HG02885 (cell line): ENCODE measurements at regions not wholly inside any gene's neighbourhood (a gene's known extent, or its start where the extent isn't known, plus 50 kb on each side); places are given as distances from the start of the nearest gene placed in this dataset.
"Not testable (repeated sequence)": the region's sequence is repeated elsewhere in the genome, so short reads cannot be mapped to it uniquely, and the experiment has no call there.

ENCODE experiments used
- ATAC-seq: cut with Tn5 transposase; IDR thresholded peaks from one replicate; pipeline ENCODE4 v1.9.1; 2021; ENCODE audit warnings: mild to moderate bottlenecking; ENCODE audit not compliant: unreplicated experiment, poor library complexity

DNA sequence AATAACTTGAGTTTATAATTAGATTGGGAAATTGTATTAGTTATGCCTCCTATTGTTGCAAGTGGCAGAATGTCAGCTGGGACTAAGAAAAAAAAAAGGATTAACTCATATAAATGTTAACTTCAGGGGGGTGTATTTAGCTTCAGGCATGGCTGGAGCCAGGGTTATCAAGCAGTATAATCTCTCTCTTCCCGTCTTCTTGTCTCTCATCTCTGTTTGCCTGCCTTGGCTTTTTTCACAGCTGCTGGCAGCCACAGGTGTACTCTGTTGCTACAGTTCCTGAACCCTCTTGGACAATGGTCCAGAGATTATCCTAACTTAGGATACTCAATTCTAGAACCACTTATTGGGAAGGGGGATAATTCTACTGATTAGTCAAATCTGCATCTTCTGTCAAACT is 370.7 kb upstream of the MEX3C start:
- ATAC-seq: no peak

DNA sequence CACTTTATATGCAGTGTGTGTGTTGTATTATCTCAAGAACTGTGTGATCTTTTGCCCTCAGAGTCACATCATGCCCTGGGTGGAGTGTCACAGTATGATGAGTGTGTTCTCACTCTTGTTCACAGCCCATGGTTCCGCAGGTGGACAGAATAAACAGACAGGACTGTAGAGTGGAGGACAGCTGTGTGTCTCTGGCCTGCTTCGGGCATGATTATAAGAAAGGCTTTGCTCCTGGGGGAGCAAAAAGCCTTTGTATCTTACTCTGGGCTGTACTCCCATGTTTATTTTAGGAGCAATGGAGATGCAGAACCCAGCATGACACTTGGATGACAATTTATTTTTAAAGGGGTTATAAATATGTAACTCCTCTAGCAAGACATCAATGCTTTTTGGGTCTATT is 371.7 kb upstream of the MEX3C start:
- ATAC-seq: no peak

DNA sequence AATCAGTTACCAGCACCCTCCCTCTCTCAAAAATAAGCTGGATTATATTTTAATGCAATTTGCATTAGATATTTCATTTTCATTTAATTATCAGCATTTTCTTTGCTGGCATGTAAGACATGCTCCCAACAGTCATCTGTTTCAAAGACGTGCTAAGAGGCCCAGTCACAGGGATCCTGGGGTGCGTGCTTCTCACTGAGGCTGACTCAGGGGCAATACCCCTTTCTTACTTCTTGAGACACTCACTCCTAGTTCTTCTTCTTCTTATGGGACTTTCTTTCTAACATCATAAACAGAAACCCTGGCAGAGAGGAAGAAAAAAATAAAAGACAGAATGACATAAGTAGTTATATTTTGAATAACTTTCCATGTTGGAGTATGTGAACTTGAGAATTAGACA is 372.1 kb upstream of the MEX3C start:
- ATAC-seq: no peak

DNA sequence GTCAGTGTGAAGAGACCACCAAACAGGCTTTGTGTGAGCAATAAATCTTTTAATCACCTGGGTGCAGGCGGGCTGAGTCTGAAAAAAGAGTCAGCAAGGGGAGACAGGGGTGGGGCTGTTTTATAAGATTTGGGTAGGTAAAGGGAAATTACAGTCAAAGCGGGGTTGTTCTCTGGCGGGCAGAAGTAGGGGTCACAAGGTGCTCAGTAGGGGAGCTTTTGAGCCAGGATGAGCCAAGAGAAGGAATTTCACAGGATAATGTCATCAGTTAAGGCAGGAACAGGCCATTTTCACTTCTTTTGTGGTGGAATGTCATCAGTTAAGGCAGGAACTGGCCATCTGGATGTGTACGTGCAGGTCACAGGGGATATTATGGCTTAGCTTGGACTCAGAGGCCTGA is 372.6 kb upstream of the MEX3C start:
- not testable (repeated sequence) for ATAC-seq

DNA sequence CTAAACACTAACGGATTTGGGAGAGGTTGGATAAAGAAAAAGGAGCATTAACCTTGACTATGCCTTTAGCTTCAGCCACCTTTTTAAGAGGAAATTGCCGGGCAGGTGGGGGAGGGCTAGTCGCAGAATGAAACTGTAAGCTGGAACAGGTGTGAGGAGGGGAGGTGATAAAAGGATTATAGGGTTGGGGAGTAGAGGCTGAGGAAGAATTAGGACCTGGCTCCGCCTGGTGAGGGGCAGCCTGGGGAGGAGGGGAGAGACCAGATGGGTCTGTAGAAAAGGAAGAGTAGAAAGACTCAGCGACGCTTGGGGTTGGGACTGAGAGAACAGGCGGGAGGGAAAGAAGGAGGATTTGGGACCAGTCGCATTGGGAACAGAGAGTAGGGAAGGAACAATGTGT is 376.4 kb upstream of the MEX3C start:
- ATAC-seq: not testable (repeated sequence)

DNA sequence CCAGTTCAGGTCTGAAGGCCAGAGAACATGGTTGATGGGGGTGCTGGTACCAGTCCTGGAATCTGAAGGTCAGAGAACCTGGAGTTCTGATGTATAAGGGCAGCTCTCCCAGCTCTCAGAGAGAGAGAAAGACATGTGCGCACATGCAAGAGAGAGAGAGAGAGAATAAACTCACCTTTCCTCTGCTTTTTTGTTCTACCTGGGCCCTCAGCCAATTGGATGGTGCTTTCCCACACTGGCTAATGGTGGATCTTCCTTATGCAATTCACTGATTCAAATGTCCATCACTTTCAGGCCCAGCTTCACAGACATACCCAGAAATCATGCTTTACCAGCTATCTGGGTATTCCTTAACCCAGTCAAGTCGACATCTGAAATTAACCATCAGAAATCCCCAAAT is 377.7 kb upstream of the MEX3C start:
- no peak for ATAC-seq

DNA sequence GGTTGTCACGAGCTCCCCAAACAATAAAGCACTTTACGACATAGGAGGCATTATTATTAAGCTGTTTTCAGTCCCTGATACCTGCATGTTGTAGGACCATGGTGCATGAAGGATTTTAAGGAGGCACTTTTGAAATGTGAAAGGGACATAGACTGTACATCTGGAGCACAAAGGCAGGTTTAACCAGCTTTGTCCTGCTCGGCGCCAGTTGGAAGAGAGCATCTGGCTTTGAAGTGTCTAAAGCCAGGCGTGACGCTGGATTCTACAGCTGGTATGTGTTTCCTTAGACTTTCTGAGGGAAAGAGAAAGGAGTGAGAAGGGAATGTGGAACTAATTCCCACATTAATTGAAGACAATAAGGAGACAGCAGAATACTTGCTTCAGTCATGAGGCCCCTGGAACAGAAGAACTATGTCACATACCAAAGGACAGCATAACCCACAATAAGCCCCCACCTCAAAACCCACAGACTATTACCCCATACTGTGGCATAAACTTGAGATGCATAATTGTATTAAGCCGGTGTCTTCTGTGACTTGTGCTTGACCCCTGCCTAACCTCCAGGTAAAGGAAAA is 381.0 kb upstream of the MEX3C start:
- no peak for ATAC-seq

DNA sequence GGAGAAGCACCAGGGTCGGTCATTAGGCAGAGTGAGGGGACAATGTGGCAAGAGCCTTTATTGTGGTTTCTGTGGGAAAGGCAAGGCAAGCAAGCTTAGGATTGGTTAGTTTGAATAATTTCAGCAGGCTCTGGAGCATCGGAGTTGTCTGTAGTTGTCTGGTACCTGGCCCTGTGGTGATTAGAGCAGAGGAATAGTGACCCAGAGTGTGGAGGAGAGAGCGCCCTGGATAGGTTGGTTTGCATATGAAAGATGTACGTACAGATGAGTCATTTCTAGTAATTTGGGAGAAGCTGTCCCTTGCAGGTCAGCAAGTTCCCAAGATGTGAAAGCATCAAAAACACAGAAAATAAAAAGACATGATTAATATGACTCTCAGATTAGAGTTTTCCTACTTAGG is 383.1 kb upstream of the MEX3C start:
- no peak for ATAC-seq

DNA sequence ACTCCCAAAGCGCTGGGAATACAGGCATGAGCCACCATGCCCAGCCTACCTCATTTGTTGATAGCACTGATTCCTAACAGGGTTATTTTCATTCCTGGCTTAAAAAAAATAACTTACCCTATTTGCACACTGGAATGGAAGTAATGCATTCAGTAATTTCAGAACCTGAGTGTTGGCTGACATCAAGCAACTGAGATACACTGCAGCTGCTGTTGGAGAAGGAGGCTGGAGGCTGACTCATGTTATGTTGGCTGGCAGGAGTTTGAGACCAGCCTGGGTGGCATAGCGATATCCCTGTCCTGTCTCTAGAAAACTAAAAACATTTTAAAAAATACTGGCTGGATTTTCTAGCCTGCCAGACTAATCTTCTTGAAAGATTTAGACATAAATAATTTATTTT is 385.1 kb upstream of the MEX3C start:
- ATAC-seq: no peak

DNA sequence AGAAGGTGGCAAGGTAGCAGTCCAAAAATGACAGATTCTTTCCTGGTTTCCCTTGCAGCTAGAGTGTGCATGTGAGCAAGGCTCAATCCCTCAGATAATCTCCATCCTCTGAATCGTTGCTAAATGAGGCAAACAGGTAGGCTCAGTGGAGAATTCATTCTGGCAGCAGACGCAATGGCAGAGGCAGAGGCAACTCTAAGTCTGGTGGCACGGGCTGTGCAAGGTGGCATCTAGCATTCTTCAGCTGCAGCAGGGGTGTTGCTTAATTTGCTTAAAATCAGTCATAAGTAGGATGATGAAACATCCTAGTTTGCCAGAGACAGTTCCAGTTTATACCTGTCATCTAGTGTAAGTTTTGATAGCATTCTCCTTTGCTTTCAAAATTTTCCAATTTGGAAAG is 391.1 kb upstream of the MEX3C start:
- ATAC-seq: no peak

DNA sequence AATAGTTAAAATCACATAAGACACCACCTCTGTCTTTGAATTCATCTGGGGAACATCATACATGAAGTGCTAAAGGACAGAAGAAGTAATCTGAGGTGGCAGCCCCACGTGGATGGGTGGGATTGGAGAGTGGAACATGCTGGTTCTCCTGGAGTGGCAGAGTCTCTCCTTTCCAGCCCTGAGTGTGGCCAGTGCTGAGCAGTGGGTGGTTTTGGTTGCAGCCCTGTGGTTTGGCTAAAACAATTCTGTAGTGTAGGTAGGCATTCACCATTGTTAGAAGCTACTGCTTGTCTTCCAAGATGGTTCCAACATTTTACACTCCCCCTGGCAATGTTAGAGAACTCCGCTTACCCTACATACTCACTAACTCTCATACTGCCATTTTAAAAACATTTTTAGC is 396.4 kb upstream of the MEX3C start:
- ATAC-seq: no peak

DNA sequence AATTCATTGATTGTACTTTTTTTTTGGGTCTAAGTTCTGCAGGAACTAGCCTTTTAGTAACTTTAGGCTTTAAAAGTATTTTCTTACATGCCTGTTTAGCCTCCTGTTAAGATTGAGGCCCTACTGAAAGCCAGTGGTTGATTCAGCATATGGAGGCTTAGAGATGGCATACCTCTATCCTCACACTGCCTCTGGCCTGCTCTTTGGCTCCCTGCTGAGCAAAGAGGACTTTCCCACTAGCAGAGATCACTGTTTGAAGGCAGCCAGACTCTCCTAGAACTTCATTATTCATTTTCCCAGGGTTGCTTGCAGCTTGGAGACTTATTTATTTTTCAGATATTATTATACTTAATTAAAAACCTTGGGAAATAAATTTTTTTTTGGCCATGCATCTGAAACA is 405.6 kb upstream of the MEX3C start:
- no peak for ATAC-seq

DNA sequence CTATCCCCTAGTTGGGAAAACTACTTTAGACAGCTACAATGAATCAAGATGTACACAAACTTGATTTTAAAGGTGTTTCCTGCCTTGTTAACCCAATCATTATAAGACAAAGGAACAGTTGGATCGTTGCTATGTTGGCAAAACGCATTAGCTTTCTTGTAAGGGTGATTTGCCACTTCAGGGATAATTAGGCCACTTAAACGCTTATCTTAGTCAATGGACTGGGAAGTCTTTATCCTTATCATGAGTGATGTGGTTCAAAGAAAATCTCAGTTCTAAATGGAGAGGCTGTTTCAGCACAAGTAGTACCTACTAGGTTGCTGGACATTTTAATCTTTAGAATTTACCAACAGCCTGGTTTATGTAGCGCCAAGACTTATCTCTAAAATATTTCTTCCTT is 406.1 kb upstream of the MEX3C start:
- ATAC-seq: no peak

DNA sequence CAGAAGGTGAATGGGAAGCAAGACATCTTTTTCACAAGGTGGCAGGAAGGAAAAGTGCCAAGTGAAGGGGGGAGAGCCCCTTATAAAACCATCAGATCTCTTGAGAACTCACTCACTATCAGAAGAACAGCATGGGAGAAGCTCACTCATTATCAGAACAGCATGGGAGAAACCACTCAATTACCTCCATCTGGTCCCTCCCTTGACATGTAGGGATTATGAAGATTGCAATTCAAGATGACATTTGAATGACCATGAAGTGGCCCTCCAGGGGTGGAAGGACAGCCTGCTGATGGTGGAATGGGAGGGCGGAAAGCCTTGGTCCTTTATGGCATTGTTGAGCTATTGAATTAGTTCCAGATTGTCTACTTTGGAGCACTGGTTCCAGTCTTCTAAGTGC is 413.0 kb upstream of the MEX3C start:
- ATAC-seq: no peak

DNA sequence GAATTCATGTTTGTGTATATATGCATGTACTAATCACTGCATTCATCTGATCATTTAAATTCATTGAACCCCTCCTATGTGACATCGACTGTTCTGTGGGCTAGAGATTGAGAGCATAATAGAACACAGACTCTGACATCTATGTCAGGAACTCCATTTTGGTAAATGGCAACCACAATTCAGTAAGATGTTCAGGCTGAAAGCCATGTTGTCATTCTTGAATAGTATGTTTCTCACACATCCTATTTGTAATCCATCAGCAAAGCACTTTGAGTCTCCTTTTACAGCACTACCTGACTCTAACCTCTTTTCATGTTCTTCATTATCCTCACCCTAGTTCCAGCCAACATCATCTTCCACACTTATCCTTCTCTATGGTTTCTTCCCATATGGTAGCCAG is 413.8 kb upstream of the MEX3C start:
- ATAC-seq: no peak

DNA sequence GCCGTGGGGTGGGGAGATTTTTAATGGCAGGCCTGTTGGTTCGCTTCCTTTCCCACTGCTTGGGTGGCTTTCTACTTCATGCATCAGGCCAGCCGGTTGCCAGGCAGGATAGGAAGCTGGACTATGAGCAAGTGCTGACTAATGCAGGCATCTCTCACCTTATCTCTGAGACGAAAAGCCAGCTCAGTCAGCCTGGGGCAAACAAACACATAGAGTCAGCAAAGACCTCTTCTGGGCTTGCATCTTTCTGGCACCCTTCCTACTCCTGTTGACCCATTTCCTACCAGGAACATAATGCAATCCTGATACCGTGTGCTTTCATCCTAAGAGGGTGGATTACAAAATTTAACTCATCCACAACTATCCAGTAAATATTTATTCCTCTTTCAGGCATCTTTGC is 416.6 kb upstream of the MEX3C start:
- ATAC-seq: no peak

DNA sequence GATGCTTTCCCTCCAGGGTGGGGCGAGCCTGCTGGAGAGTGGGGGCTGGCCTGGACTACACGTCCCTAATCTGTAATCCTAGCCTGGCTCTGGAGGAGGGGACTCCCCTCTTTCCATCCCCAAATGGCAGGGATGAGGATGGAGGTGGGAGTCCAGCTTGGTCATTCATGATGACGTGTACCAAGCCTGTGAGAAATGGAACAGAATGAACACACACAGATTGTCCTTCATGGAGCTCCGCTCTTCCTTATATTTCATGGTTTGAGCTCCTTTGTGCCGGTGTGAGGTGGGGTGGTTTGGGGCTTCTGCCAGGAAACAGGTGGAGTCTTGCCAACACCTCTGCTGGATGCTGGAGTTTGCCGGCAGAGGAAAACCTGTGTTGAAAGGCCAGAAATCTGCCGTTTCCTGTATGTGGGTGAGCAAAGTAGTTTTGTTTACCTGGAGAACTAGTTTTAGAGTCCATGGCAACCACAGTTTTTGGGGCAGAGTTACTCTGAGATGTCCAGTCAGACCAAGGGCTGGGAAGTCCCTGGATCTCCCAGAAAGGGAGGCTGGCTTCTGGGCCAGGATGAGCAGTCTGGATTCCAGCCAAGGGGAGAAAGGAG is 417.6 kb upstream of the MEX3C start:
- ATAC-seq: no peak

DNA sequence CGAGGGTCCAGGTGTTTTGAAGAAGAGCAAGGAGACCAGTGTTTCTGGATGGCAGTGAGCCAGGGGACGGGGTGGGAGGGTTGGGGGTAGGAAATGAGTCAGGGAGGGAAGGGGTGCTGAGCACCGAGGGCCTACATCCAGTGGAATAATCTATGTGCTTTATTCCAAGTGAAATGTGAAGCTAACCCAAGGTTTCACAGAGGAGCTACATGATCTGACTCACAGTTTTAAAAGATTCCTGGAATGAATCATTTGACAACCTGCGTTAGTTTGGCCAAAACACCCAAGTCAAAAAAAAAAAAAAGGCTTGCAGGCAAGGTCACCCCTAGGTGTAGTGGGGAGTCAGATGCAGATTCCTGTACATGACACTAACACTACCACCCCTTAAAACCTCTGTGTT is 419.7 kb upstream of the MEX3C start:
- no peak for ATAC-seq

DNA sequence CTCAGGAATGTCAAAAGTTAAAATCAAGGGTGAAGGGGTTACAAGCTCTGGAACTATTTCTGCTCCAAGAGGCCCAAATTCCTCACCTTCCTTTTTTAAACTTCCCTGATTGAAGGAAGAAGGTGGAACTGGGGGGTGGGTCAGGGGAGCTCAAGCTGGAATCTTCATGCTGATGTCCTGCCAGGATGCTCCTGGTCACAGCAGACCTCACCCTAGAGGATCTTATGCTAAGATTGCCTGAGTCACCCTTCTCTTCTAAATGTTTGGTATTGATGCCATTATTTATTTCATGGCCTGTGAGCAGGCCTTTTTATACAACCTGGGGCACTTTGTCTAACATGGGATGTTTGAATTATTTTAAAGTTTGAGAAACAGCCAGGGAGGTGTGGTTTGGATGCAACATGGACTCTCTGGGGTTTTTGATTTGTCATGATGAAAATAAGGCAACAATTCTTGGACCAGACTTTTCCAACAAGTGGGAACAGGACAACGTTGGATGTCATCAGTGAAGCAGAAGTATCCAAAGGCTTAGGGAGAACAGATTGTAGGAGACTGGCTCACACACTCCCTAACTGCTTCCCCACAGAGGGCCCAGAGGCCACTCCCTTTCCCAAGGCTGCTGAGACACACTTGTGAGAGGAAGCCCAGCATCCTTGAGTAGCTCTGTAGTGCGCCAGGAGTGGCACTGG is 420.2 kb upstream of the MEX3C start:
- ATAC-seq: no peak

DNA sequence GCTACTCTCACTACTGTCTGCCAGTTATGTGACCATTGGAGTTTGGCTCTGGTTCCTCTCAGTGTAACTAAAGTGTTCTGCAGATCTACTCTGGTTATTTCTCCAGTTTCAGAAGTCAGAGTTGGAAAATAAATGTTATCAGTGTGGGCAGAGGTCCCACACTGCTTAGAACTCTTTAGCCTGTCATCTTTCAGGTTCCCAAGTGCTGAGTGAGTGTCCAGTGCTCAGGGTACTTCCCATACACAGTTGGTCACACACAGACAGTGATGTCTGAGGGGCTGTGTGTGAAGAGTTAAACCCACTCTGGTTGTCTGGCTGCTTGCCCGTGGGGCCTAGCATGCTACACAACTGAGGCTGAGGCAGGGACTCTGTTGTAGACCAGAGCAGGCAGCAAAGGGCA is 421.8 kb upstream of the MEX3C start:
- ATAC-seq: no peak

DNA sequence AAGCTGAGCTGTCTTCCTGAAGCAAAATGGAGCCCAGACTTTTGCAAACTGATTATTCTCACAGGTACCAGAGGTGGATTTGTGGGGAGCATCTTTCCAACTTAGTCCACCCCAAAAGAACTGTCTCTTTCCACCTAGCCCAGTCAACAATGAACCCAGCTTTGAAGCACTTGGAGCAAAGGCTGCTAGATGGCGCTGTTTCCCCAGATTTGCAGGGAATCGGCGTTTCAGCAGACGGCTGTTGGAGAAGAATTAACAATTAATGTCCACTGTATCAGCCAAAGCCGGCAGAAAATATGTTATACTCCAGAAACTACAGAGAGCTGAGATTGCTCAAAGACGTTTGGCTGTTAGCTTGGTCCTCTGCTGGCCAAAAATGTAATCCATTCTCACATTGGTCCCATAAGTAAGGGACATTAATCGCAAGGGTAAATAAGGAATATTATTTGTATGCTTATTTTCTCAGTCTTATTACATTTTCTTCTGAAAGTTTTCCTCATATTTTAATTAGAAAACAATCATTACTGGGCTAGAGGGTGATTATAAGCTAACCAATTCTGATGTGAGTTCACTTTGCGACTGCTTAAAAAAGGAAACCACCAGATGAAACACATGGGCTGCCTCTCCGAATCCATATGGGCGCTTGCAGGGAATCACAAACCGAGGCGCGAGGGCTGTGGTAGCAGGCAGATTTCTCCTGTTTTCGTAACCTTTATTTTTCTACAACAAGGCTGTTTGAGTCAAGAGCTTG is 423.8 kb upstream of the MEX3C start:
- peak; percentile 62 for ATAC-seq

DNA sequence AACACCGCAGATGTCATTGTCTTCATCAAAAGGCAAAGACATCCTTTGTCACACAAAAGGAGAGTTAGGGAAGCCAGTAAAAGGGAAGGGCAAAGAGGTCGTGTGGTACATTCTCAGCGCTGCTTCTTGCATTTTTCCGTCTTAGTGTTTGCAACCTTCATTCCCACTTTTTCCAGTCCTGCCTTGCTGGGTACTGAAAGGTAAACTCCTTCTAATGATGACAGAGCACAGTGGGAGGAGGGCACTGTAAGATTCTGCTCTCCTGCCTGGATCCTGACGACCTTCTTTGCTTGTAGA is 424.3 kb upstream of the MEX3C start:
- ATAC-seq: no peak
